Stimulated activated CD4-positive, alpha-beta T cell treated with anti-CD3 and anti-CD28 coated beads, Interleukin-2, amount 100 ng/mL, for 48 hours (primary cell): ENCODE measurements at regions not wholly inside any gene's neighbourhood (a gene's known extent, or its start where the extent isn't known, plus 50 kb on each side); places are given as distances from the start of the nearest gene placed in this dataset.

Experiments used
- DNase-seq, 2 donors: peaks; one replicate each; pipeline ENCODE4 v3.0.0-alpha.2; 2020

DNA sequence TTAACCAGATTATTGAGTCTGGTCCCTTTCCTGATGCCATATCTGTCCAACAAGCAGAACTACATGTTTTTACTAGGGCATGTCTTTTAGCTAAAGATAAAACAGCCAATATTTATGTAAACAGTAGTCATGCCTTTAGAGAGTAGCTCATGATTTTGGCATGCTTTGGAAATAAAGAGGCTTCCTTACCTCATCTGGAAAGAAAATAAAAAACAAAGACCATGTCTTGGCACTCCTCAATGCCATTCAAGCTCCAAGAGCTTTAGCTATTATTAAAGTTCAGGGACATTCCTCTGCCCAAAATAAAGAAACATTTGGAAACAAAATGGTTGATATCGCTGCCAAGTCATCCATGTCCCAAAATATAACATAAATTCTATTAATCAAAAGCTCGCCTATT is 202.4 kb downstream of the URB2 start:
- no peak for DNase-seq

DNA sequence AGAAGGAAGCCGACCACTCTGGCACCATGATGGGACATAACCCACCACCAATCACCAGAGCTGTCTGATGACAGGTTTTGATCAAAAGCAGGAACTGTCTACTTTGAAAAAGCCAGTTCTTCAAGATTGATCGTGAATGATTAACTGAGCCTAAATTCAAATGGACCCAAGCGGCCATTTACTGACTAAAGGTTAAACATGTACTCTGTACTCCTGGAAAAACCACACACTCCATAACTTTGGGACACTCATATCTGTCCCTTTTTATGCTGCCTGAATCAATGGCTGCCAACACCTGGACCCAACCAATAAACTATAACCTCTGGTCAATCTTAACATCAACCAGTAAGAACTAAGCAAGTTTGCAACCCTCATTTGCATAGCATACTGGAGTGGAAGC is 206.6 kb downstream of the URB2 start:
- DNase-seq: no peak

DNA sequence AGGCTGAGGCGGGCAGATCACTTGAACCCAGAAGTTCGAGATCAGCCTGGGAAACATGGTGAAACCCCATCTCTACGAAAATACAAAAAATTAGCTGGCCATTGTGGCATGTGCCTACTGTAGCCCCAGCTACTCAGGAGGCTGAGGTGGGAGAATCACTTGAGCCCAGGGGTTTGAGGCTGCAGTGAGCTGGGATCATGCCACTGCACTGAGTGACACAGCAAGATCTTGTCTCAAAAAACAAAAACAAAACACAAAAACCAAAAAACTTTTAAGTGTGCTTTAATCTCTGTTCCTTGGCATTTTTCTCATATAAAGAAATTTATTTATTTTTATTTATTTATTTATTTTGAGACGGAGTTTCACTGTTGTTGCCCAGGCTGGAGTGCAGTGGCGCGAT is 208.2 kb downstream of the URB2 start:
- no peak for DNase-seq

DNA sequence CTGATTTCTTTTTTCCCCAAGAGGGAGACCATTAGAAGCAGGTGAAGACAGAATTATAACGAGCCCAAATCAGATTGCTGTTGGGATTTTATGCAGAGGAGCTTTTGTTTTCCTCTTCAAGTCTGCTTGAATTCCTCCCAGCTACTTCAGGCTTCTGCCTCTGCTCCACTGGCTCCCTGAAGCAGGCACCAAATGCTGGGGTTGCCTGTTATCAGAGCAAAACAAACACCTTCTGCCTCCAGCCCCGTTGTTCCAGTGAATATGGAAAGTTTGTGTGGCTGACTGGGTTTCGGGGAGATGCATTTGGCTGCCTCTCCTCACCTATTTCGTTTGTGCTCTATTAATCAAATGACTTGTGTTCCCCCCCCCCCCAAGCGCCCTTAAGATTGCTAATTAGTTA is 209.2 kb downstream of the URB2 start:
- no peak for DNase-seq

DNA sequence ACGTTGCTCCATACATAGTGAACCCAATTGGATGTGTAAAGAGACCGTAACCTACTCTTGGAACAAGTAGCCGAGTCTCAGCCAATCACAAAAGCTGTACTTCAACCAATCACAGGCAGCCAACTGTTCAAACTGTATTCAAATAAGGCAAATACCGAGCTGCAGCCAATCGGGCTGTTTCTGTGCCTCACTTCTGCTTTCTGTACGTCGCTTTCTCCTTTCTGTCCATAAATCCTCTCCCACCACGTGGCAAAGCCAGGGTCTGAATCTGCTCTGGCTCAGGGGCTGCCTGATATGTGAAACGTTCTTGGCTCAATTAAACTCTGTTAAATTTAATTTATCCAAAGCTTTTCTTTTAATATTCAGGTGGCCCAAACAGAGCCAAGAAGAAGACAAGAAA is 210.3 kb downstream of the URB2 start:
- DNase-seq: no peak

DNA sequence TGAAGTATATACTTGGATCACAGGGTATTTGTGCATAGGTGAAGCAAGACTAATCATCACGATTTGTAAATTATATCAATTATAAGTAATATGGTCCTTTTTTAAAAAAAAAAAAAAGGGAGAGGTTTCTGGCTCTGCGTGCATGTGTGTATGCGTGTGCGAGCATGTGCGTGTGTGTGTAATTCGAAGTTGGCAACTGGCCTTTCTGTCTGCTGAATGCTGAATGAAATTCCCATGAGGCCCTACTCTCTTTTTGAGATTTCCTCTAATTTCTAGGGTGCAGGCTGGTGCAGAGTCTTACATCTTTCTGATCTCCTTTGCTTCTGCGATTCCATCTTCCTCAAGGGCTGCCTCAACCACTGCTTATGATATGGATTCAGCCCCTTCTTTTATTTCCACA is 212.2 kb downstream of the URB2 start:
- DNase-seq: no peak

DNA sequence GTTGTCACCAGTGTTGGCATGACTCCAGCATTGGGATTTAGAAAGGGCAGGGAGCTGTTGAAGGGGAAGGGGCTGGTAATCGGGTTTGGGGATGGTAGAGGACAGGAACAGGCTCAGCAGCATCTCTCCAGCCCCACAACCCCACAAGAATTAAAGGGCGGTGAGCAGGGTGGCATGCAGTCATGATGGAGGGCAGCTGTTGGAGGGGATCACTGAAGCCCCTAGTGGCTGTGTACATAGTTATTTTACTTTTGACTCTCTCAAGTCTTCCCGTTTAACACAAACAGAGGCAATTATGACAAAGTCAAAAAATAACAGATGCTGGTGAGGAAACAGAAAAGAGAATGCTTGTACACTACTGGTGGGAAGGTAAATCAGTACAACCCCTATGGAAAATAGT is 213.8 kb downstream of the URB2 start:
- no peak for DNase-seq

DNA sequence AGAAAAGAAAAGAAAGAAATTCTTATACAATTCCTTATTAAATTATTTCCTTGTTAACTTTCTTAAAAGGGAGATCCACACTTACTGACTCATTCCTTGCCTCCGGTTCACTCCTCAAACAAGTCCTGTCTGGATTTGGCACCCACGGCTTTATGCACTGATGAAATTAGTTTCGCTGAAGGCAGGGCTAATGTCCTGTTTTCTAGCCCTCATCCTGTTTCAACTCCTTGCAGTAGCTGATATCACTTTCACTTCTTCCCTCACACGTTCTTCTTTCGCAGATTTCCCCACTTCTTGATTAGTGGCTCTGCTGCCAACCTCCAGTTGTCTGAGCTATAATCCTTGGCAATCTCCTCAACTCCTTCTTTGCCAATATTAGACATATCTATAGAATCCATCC is 215.2 kb downstream of the URB2 start:
- no peak for DNase-seq

DNA sequence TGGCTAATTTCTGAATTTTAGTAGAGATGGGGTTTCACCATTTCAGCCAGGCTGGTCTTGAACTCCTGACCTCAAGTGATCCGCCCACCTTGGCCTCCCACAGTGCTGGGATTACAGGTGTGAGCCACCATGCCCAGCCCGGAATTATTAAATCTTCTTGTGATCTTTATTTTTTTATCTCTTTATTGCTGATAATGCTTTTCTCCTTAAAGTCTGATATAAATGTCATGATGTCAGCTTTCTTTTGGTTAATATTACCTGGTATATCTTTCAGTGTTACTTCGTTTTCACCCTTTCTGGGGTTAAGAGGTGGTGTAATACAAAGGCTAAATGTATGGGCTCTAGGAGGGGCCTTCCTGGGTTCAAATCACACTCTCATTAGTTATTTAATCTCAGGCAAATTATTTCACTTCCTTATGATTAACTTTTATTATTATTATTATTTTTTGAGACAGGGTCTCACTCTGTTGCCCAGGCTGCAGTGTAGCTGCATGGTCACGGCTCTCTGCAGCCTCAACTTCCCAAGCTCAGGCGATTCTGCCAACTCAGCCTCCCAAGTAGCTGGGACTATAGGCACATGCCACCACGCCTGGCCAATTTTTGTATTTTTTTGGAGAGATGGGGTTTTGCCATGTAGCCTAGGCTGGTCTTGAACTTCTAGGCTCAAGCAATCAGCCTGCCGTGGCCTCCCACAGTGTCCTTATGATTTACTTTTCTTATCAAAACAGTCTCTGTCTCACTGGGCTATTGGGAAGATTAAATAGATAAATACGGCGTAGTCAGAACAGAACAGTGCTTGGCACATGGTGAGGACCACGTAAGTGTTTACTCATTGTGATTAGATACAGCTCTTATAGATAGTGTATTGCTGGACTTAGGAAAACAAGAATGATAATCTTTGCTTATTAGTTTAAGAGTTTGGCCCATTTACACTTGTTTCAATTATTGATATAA is 216.5 kb downstream of the URB2 start:
- no peak for DNase-seq

DNA sequence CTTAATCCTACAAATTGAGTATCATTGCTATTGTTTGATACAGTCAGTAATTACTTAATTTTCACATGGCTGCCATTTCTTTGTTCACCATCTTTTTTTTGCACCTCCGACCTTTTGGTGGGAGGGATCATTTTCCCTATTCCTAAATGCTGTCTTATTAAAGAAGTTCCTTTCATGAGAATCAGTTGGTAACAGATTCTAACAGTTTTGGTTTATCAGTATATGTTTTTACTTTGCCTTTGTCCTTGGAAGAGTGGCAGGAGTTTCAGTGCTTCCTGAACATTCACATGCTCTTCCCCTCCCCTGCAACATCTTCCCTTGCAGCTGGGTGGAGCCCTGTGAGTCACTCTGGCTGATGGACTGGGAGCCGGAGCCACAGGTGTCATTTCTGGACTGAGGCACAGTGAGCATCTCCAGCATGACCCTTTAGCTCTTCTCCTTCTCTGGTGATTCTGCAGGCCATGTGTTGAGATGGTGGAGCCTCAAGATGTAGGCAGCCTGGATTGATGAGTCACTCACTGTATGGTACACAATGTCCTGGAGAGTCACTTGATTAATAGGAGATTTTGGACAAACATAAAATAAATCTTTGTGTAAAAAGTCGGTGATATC is 217.7 kb downstream of the URB2 start:
- DNase-seq: no peak

DNA sequence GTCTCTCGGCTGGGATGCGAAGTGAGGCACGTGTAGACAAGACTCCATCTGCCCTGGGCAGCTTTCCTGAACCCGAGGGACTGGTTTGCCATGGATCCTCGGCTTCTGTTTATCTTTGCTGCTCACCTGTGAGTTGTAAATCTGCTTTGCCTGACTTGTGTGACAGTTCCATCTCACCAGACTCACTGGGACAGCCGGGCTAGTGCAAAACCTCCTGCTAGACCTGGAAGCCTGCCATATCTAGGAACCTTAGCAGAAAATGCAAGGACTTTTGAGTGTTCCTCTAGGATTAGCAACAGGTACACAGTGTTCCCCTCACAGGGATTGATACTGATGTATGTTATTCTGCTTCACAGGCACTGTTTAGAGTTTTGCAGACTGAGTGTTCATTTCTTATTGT is 218.6 kb downstream of the URB2 start:
- DNase-seq: no peak

DNA sequence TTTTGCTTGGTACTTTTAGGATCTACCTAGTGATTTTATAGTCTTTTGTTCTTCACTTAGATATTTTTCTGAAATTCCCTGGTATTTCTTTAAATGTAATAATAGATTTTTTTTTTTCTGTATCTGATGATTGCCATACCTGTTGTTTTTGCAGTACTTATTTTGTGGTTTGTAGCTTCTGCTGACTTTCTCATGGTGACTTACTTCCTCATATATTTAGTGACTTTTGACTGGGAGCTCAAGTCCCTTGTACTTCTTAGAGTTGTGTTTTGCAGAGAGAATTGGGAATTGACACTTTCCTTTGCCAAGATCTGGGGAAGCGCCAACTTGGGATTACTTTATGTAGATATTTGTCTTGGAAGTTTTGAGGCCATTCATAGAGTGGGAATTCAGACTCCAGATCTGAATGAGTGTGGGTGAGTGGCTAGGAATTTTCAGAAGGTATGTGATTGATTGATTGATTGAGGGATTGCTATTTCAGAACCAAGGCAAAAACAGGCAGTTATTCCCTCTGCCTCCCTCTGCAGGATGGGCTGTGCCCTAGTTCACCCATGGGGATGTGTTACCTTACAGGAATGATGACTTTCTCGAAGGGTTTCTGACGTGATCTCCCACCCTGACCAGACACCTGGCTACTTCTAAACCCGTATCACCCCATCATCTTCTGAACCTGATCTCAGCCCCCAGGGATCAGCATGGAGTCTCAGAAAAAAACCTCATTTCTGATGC is 219.5 kb downstream of the URB2 start:
- no peak for DNase-seq

DNA sequence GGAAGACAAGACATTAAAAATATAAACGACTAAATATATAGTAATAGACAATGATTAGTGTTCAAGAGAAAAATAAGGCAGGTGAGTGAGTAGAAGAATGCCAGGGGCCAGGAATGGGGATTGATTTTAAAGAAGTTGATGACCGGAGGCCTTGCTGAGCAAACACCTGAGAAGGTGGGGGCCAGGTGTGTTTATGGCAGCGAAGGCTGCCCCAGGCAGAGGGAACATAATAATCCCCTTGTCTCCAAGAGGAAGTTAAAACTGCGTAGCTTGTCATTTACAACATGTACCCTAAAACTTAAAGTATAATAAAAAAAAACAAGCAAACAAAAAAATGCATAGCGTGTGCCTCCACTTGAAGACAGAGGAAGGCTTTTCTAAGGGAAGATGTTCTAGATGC is 220.3 kb downstream of the URB2 start:
- no peak for DNase-seq

DNA sequence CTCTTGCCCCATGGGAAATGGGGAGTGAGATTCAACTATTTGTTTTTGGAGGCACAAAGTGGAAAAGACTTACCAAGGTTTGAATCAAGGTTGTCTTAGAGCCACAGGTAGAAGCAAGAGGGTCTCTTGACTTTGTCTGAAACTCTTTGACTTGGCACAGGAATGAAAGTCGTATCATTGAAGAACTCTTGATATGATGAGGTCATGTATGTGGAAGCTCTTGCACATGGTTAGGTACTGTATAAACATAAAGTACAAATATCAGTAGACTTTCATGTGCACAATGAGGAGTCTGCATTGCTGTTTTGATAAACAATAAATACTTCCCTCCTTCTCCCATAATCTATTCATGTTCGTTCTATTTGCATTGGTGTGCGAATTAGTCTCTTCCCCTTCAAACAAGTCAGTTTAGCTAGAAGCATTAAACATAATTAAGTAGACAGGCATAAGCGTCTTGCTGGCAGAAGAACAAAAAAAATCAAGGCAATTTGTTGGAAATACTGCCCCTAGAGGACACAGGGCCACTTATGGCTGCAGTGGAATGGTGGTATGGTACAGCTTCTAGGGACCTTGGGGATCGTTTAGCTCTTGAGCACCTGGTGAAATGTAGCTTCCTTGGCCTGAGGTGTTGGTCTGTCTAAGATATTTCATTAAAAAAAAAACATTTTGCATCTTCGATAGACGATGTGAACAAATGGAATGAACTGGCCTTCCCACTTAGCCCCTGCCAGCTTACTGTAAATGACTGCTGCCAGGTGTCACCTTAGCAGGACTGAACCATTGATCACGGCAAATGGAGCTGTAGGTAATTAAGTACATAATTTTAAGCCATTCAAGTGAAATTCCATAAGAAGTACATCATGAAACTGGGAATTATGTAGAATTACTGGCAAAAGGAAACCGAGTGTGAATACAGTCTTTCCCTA is 218.0 kb upstream of the GALNT2 start:
- no peak for DNase-seq

DNA sequence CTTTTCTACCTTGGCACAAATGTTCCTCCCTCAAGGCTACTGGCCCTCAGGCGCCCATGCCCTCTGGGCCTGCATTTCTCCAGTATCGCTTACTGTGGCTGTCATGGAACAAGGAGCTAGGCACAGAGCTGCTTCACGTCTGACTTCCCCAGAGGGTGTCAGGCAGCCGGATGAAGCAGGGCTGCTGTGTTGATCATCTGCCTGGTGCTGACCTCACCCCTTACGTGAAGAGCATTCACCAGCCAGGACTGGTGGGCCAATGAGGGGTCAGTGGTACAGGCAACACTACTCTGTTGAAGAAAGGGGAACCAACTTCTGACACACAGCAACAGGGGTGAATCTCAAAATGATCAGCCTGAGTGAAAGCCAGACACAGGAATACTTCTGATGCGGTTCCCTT is 215.5 kb upstream of the GALNT2 start:
- DNase-seq: no peak

DNA sequence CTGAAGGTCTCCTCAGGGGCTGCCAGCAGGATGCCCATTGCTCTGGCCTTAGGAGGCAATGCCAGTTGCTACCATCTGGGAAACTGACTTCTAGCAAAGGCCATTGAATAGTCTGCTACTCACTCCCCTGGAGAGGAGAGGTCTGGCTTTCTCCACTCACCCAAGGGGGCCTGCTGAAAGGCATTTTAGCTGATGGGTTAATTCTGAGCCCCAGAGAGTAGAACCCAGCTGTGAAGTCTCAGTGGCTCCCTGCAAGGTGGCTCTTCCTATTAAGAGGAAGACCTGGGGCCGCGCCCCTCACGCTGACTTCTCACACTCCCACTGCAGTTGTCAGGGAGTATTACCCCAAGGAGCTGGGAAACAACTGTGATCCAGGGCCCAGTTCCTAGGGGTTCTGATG is 213.3 kb upstream of the GALNT2 start:
- no peak for DNase-seq

DNA sequence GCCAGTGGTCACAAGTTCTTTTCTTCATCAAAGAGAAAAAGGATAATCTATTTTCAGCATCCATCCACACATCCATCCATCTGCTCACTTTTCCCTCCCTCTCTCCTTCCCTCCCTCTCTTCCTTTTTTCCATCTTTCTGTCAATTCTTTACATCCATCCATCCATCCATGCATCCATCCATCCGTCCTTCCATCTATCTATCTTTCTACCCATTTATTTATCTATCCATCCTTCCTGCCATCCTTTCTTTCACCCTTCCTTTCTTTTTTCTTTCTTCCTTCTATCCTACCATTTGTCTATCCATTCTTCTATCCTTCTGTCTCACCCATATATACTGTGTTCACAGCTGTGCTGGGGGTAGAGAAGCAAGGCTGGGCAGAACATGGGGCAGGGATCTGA is 212.4 kb upstream of the GALNT2 start:
- no peak for DNase-seq

DNA sequence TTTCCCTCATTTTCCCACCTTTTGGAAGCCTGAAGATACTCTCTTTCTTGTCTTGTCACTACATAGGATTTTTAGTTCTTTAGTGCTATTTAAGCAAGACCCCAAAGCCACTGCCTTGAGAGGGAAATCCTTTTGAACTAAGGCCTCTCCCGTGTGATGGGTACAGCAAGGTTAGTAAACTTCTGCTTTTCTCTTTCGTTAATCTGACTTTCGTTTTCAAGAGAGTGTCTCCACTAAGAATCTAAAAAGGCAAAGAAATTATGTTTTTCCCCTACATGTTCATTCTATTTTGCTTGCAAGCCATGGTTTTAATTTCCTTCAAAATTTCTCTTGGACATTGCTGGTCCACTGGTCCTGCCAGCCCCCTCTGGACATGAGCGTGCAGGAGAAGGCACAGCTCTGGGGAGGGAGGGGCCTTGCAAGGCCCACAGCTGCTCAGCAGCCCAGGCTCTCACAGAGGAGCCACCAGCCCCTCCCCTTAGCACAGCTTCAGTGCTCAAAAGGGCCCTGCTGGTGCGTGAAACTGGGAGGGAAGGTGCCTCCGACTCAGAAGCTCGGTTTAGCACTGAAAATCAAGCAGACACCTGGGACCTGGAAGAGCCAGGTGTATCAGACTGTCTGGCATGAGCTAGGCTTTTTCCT is 210.9 kb upstream of the GALNT2 start:
- peak in 1 of 2 donors; percentile 4 for DNase-seq

DNA sequence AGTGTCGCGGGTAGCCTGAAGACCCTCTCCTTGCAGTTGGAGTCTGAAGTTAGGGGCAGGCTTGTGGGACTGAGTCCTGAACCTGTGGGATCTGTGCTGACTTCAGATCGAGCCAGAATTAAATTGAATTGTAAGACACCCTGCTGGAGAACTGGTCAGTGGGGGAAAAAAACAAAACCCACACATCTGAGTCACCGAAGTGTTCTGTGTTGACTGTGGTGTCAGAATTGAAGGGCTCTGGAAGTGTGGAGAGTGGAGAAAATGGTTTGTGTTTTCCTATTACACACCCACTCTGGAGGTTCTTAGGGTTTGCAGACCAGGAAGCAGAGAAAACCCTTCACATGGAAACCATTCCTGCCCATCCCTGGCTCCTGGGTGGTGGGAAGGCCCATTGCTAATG is 209.5 kb upstream of the GALNT2 start:
- no peak for DNase-seq

DNA sequence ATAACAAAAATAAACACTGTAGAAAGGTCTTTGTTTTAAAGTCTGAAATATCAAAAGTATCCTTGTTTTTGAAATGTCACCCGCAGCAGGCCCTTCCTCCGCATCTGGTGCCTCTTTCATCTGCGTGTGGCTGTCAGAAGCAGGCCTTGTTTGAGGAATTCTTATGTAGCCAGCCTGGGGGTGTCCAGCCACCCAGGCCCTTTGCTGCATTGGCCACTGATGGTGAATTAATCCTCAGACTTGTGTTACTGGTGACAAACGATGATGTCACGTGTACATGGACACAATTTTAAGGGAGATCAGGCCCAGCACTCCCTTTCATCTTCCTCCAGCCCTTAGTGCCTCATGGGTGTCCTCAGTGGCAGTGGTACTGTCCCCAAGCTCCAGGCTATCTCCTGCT is 208.0 kb upstream of the GALNT2 start:
- no peak for DNase-seq

DNA sequence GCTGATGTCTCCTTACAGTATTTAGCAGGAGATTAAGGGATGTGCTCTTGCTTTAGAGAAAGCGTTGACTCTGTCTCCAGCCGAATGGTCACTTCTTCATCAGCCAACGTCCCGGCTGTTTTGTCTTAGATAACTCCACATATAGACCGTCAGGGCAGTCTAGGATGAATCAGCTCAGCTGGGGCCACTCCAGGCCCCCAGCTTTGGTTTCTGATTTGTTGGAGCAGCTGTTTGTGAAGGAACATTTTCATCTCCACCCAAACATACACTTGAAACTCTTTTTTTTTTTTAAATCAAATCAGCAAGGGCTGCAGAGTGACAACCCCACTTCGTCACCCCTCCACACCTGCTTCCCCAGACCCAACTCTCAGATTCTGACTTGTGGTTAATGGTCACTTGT is 206.1 kb upstream of the GALNT2 start:
- DNase-seq: no peak
